22Rv1 (cell line): ENCODE measurements at regions not wholly inside any gene's neighbourhood (a gene's known extent, or its start where the extent isn't known, plus 50 kb on each side); places are given as distances from the start of the nearest gene placed in this dataset.

ENCODE experiments used
- CTCF ChIP-seq: fragments of 450-650 bp; IDR thresholded peaks from 2 replicates; pipeline ENCODE4 v1.5.1; 2017; ENCODE audit warnings: mild to moderate bottlenecking
- ZFX ChIP-seq: fragments of 450-650 bp; IDR thresholded peaks from 2 replicates; pipeline ENCODE4 v1.6.1; 2017; ENCODE audit warnings: antibody characterized with exemption, borderline replicate concordance

- TF ChIP-seq CTCF (no peak), ZFX (no peak)
Measured at GRCh38 chr6:99080191-99080590, 132.4 kb upstream of the FBXL4 start.
